ENCODE measurements at regions not wholly inside any gene's neighbourhood (a gene's known extent, or its start where the extent isn't known, plus 50 kb on each side); places are given as distances from the start of the nearest gene placed in this dataset.

DNA sequence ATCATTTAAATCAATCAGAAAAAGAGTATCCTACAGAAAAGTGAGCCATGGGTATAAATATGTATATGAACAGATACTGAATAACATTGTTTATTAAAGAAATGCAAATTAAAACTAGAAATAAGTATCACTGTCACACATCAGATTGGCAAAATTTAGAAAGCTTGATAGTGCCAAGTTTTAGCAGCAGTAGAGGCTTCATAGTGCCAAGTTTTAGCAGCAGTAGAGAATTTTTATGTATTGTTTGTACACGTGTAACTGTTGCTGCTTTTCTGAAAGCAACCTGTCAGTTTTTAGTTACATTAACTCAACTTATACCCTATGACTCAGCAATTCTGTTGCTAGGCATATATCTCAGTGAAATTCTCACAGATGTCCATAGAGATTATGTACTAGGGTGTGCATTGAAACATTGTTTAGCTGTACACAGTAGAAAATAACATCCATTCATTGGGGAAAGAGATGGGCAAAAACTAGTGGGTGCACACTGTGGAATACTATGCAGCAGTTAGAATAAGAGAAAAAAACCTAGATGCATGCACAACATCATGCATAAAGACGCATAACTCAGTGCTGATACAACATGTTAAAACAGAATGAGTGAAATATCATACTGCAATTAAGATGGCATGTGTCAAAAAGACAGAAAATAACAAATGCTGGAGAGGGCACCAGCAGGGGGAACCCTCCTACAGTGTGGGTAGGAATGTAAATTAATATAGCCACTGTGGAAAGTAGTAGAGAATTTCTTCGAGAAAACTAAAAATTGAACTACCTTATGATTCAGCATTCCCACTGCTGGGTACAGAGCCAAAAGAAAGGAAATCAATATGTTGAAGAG, 294.5 kb upstream of the NT5C1B start (continued):
- TF ChIP-seq ZFP62 (CRISPR knock-in tag; IDR thresholded peaks at IDR 0.05) (no peak), PAF1 (CRISPR knock-in tag; IDR thresholded peaks at IDR 0.05) (no peak), STAG1 (CRISPR knock-in tag; IDR thresholded peaks at IDR 0.05) (peak; percentile 75), HOXA7 (CRISPR knock-in tag; IDR thresholded peaks at IDR 0.05) (no peak), SMAD9 (CRISPR knock-in tag; IDR thresholded peaks at IDR 0.05) (no peak), NRL (CRISPR knock-in tag; IDR thresholded peaks at IDR 0.05; ENCODE audit: borderline replicate concordance) (no peak), HCFC1 (IDR thresholded peaks at IDR 0.05; ENCODE audit: low read depth, low read length) (no peak), ZSCAN21 (CRISPR knock-in tag; IDR thresholded peaks at IDR 0.05; ENCODE audit: borderline replicate concordance) (no peak), SMC3 (IDR thresholded peaks at IDR 0.05; ENCODE audit: low read length) (peak; percentile 73), HOXA9 (CRISPR knock-in tag; IDR thresholded peaks at IDR 0.05; ENCODE audit: borderline replicate concordance) (no peak), RARA (CRISPR knock-in tag; IDR thresholded peaks at IDR 0.05) (no peak), MAFK (conservative IDR thresholded peaks at IDR 0.05 in 1 of 2, IDR thresholded peaks at IDR 0.05 in 1 of 2; ENCODE audit: low read length in 2 of 2) (peak; percentile 70 to 80), ZKSCAN1 (IDR thresholded peaks at IDR 0.05; ENCODE audit: low read length) (no peak), NFE2 (CRISPR knock-in tag; IDR thresholded peaks at IDR 0.05) (peak; percentile 56; the same call in 1 of the 2 replicates), NFRKB (IDR thresholded peaks at IDR 0.05) (no peak), ZNF674 (CRISPR knock-in tag; IDR thresholded peaks at IDR 0.05; ENCODE audit: low read depth) (no peak), NFE2L2 (IDR thresholded peaks at IDR 0.05; ENCODE audit: low read length) (peak; percentile 93), ZNF34 (CRISPR knock-in tag; IDR thresholded peaks at IDR 0.05; ENCODE audit: borderline replicate concordance) (no peak), ZFYVE20 (CRISPR knock-in tag; IDR thresholded peaks at IDR 0.05; ENCODE audit: borderline replicate concordance, low read depth) (no peak), PHF20 (CRISPR knock-in tag; IDR thresholded peaks at IDR 0.05) (no peak)
- TF ChIP-seq, protein P1, sequence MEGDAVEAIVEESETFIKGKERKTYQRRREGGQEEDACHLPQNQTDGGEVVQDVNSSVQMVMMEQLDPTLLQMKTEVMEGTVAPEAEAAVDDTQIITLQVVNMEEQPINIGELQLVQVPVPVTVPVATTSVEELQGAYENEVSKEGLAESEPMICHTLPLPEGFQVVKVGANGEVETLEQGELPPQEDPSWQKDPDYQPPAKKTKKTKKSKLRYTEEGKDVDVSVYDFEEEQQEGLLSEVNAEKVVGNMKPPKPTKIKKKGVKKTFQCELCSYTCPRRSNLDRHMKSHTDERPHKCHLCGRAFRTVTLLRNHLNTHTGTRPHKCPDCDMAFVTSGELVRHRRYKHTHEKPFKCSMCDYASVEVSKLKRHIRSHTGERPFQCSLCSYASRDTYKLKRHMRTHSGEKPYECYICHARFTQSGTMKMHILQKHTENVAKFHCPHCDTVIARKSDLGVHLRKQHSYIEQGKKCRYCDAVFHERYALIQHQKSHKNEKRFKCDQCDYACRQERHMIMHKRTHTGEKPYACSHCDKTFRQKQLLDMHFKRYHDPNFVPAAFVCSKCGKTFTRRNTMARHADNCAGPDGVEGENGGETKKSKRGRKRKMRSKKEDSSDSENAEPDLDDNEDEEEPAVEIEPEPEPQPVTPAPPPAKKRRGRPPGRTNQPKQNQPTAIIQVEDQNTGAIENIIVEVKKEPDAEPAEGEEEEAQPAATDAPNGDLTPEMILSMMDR (CRISPR knock-in tag; IDR thresholded peaks at IDR 0.05) = peak; percentile 57
- TF ChIP-seq, protein P2, sequence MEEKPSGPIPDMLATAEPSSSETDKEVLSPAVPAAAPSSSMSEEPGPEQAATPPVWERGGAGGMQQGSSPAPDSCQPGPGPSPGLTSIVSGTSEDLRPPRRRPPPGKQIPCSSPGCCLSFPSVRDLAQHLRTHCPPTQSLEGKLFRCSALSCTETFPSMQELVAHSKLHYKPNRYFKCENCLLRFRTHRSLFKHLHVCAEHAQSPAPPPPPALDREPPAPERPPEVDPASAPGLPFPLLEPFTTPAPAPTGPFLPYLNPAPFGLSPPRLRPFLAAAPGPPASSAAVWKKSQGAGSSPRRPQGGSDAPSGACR (CRISPR knock-in tag; IDR thresholded peaks at IDR 0.05) = no peak
- TF ChIP-seq, protein P3, sequence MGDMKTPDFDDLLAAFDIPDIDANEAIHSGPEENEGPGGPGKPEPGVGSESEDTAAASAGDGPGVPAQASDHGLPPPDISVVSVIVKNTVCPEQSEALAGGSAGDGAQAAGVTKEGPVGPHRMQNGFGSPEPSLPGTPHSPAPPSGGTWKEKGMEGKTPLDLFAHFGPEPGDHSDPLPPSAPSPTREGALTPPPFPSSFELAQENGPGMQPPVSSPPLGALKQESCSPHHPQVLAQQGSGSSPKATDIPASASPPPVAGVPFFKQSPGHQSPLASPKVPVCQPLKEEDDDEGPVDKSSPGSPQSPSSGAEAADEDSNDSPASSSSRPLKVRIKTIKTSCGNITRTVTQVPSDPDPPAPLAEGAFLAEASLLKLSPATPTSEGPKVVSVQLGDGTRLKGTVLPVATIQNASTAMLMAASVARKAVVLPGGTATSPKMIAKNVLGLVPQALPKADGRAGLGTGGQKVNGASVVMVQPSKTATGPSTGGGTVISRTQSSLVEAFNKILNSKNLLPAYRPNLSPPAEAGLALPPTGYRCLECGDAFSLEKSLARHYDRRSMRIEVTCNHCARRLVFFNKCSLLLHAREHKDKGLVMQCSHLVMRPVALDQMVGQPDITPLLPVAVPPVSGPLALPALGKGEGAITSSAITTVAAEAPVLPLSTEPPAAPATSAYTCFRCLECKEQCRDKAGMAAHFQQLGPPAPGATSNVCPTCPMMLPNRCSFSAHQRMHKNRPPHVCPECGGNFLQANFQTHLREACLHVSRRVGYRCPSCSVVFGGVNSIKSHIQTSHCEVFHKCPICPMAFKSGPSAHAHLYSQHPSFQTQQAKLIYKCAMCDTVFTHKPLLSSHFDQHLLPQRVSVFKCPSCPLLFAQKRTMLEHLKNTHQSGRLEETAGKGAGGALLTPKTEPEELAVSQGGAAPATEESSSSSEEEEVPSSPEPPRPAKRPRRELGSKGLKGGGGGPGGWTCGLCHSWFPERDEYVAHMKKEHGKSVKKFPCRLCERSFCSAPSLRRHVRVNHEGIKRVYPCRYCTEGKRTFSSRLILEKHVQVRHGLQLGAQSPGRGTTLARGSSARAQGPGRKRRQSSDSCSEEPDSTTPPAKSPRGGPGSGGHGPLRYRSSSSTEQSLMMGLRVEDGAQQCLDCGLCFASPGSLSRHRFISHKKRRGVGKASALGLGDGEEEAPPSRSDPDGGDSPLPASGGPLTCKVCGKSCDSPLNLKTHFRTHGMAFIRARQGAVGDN (CRISPR knock-in tag; IDR thresholded peaks at IDR 0.05) = no peak
- TF ChIP-seq, protein P4, sequence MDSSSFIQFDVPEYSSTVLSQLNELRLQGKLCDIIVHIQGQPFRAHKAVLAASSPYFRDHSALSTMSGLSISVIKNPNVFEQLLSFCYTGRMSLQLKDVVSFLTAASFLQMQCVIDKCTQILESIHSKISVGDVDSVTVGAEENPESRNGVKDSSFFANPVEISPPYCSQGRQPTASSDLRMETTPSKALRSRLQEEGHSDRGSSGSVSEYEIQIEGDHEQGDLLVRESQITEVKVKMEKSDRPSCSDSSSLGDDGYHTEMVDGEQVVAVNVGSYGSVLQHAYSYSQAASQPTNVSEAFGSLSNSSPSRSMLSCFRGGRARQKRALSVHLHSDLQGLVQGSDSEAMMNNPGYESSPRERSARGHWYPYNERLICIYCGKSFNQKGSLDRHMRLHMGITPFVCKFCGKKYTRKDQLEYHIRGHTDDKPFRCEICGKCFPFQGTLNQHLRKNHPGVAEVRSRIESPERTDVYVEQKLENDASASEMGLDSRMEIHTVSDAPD (CRISPR knock-in tag; IDR thresholded peaks at IDR 0.05) = no peak
